Stimulated activated CD4-positive, alpha-beta T cell treated with anti-CD3 and anti-CD28 coated beads, Interleukin-15, amount 100 ng/mL, for 48 hours (primary cell): ENCODE measurements at regions not wholly inside any gene's neighbourhood (a gene's known extent, or its start where the extent isn't known, plus 50 kb on each side); places are given as distances from the start of the nearest gene placed in this dataset.
A peak's percentile ranks its signal among the peaks of the same experiment; 100 is the strongest.

Experiments
- DNase-seq, 2 donors: peaks; one replicate each; pipeline ENCODE4 v3.0.0-alpha.2; 2020; ENCODE audit warnings: low read depth in 2 of 2

DNA sequence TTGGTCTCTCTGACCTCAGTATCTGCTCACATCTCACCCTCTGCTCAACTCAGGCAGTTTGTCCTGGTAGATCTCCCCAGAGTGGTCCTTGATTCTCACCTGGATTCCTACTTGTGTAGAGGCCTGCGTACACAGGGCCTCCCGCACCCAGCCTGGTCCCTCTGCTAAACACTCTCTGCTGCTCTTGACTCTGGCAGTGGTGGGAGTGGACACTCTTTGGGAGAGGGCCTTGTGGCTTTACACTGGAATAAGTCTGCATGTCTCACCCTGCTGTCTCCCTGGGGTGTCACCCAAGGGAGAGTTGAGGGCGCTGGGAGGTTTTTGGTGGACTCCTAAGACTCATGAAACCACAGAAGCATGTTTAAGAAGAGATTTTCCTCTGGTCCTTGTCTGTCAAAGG lies 57.3 kb upstream of the ECI2 start:
- no peak for DNase-seq

DNA sequence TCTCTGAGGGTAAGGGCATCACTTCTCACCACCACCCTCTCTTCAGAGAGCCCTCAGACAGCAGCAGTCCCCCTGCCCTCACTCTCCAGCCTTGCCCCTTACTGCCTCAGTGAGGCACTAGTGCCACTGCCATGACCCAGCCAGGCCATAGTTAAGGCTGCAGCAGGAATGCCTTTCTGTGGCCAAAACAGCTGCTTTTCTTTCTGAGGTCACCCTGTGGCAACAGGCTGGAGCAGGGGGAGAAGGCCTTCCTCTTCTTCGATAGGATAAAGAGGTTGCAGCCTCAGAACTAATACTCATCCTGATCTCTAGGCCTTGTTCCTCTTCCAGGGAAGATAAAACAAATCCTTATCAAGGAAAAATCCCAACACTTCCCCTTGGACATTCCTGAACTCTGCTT lies 56.8 kb upstream of the ECI2 start:
- DNase-seq: no peak

DNA sequence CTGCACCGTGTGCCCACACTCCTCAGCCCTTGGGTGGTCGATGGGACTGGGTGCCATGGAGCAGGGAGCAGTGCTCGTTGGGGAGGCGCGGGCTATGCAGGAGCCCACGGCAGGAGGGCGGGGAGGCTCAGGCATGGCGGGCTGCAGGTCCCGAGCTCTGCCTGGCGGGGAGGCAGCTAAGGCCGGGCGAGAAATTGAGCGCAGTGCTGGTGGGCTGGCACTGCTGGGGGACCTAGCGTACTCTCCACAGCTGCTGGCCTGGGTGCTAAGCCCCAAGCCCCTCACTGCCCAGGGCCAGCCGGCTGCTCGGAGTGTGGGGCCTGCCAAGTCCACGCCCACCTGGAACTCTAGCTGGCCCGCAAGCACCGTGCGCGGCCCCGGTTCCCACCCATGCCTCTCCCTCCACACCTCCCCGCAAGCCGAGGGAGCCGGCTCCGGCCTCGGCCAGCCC lies 55.9 kb upstream of the ECI2 start:
- no peak for DNase-seq

DNA sequence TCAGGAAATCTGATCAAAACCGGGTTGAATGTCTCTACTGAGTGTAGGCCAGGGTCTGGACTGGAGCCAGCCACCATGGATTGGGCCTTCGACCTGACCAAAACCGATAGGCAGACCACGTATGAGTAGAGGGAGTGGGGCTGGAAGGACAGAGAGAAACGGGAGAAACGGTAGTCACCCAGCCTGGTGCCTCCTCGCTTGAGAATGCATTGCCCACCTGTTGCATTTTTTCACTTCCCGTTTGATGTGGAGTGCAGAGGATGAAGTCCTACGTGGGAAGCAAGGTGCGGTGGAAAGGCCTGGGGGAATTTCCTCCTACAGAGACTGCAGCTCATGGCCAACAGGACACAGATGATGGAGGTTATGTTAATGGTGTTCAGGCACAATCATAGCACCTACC lies 53.9 kb upstream of the ECI2 start:
- DNase-seq: no peak

DNA sequence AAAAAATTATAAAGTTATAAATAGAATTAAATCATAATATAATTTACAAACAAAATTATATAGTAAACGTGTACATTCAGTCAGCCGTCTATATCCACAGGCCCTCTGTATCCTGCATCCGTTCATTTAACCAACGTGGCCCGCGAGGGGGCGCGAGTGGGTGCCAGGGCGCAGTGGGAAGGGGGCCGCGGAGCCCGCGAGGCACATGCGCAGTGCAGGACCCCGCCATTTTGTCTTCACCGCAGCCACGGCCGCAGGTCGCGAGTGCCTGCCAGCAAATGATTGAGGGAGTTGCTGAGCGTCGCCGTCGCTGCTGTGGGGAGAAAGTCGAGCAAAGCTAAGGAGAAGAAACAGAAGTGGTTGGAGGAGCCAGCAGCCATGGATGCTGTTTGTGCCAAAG lies 53.4 kb upstream of the ECI2 start:
- DNase-seq: no peak

DNA sequence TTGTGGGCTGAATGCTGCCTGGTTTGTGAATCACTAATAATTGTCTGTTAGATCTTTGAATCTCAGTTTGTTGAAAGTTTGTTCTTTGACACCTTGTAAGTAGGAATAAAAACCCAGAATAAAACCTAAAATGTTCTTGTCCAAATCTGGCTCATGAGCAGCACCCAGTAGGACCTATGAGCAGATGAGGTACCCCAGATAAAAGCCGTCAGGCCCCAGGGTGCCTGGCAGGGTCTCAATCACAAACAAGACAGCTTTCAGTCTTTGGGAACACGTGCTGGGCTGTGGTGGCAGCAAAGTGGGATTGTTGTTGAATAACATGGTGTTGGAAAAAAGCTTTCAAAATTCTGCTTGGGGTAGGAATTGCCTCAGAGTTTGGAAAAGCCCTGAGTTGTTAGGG lies 52.1 kb upstream of the ECI2 start:
- DNase-seq: no peak

DNA sequence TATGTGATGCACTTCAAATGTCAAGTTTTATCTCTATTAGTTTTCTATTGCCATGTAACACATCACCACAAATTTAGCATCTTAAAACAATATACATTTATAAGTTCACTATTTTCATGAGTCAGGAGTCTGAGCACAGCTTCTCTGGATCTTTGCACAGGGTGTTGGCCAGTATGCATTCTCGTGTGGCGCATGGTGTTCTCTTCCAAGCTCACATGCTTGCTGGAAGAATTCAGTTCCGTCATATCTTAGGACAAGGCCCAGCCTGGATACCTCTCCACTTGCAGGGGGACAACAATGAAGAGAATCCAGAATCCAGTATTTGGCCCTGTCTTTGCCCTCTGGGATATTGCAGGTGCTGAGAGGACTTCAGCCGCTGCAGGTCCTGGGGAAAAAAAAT lies 51.0 kb upstream of the ECI2 start:
- no peak for DNase-seq

DNA sequence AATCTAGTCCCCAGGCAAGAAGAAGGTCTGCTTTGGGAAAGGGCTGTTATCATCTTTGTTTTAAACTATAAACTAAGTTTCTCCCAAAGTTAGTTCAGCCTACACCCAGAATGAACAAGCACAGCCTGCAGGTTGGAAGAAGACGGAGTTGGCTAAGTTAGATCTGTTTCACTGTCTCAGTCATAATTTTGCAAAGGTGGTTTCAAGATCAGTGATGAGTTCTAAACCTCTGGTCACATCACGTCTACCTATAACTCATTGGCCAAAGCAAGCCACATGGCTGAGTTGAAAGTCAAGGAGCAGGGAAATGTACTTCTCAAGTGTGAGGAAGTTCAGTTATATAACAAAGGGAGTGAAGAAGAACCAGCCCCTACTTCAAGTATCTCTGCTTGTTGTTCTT lies 50.5 kb upstream of the ECI2 start:
- no peak for DNase-seq

DNA sequence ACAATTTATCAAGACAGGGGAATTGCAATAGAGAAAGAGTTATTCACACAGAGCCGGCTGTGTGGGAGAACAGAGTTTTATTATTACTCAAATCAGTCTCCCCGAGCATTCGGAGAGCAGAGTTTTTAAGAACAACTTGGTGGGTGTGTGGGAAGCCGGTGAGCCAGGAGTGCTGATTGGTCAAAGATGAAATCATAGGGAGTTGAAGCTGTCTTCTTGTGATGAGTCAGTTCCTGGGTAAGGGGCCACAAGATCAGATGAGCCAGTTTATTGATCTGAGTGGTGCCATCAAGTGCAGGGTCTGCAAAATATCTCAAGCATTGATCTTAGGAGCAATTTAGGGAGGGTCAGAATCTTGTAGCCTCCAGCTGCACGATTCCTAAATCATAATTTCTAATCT lies 50.0 kb upstream of the ECI2 start:
- peak; percentile 51 to 56 for DNase-seq
